Lung (tissue), 11 donors: ENCODE measurements at regions not wholly inside any gene's neighbourhood (a gene's known extent, or its start where the extent isn't known, plus 50 kb on each side); places are given as distances from the start of the nearest gene placed in this dataset.

Source experiments
- ATAC-seq: fragments of 200-7000 bp; cut with Tn5 transposase; one replicate; pipeline ENCODE4 v1.9.1; 2020; ENCODE audit warnings: moderate number of reproducible peaks; ENCODE audit not compliant: insufficient read depth, low FRiP score
- DNase-seq, 3 donors: peaks; one replicate each; pipeline ENCODE4 v3.0.0-alpha.2; 2013 to 2017
- H3K27ac ChIP-seq, 2 donors: one replicate each; pipeline ENCODE4 v1.5.1; 2013; ENCODE audit warnings: mild to moderate bottlenecking in 2 of 2, moderate library complexity in 2 of 2, control low read depth in 1 of 2, inconsistent platforms in 1 of 2, low read depth in 1 of 2, low read length in 1 of 2
- H3K27me3 ChIP-seq, 3 donors: one replicate each; pipeline ENCODE4 v1.5.1; 2013; ENCODE audit warnings: low read length in 2 of 3; ENCODE audit not compliant: control insufficient read depth in 3 of 3, insufficient read depth in 3 of 3
- H3K36me3 ChIP-seq, 4 donors: one replicate each; pipeline ENCODE4 v1.5.1; 2013; ENCODE audit warnings: low read length in 4 of 4, mild to moderate bottlenecking in 1 of 4, moderate library complexity in 1 of 4; ENCODE audit not compliant: control insufficient read depth in 4 of 4, insufficient read depth in 4 of 4
- H3K4me1 ChIP-seq, 5 donors: one replicate each; pipeline ENCODE4 v1.5.1; 2013; ENCODE audit warnings: low read length in 5 of 5, mild to moderate bottlenecking in 2 of 5, moderate library complexity in 1 of 5; ENCODE audit not compliant: control insufficient read depth in 5 of 5, insufficient read depth in 5 of 5
- H3K4me3 ChIP-seq: one replicate; pipeline ENCODE4 v1.5.1; 2013; ENCODE audit warnings: mild to moderate bottlenecking, control low read depth, moderate library complexity
- H3K9ac ChIP-seq, 2 donors: one replicate each; pipeline ENCODE4 v1.5.1; 2013; ENCODE audit warnings: low read length in 2 of 2, control low read depth in 1 of 2; ENCODE audit not compliant: insufficient read depth in 1 of 2
- H3K9me3 ChIP-seq, 4 donors: one replicate each; pipeline ENCODE4 v1.5.1; 2013; ENCODE audit warnings: low read length in 3 of 4, mild to moderate bottlenecking in 1 of 4, moderate library complexity in 1 of 4; ENCODE audit not compliant: control insufficient read depth in 4 of 4, insufficient read depth in 3 of 4
- WGBS, 2 donors: extraction: QIAGEN DNeasy Blood & Tissue Kit; methylation state at CpG; one replicate each; pipeline ENCODE4 v1.1.7; 2013; 5-methylcytosine and 5-hydroxymethylcytosine counted together
- TF ChIP-seq, protein P1 (sequence below): IDR thresholded peaks from 2 replicates; pipeline ENCODE4 v1.5.1; 2012; ENCODE audit warnings: mild to moderate bottlenecking; ENCODE audit errors: control extremely low read depth, extremely low read depth
- donor health status: control.
- donor health status: control.
- donor health status: Bipolar disorder and iron deficiency.
- donor health status: healthy.
- donor health status: DM: yes; HTN: yes; CAD: no.

DNA sequence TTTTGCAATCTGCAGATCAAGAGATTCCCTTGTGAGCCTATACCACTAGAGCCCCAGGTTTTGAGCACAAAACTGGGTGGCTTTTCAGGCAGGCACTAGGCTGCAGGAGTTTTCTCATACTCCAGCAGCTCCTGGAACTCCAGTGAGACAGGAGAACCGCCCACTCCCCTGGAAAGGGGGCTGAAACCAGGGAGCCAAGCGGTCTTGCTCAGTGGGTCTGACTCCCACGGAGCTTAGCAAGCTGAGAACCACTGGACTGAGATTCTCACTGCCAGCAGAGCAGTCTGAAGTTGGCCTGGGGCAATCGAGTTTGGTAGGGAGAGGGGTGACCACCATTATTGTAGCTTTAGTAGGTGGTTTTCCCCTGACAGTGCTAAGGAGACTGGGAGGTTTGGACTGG is 313.8 kb upstream of the TEX13C start:
- no peaks in the 10 kb centered on the region for H3K4me1 ChIP-seq
- H3K27me3 ChIP-seq = no peaks in the 10 kb centered on the region
- H3K9me3 ChIP-seq = peaks cover 0 to 2% (median 0%) of the 10 kb centered on the region in 4 donors
- H3K4me3 ChIP-seq = no peak overlapping the region
- ATAC-seq (no peak), DNase-seq (no peak)
- 43 to 57% methylated on average over 4 of the region's 4 CpGs for WGBS, 2 donors
- no peak overlapping the region for H3K27ac ChIP-seq
- TF ChIP-seq, protein P1, sequence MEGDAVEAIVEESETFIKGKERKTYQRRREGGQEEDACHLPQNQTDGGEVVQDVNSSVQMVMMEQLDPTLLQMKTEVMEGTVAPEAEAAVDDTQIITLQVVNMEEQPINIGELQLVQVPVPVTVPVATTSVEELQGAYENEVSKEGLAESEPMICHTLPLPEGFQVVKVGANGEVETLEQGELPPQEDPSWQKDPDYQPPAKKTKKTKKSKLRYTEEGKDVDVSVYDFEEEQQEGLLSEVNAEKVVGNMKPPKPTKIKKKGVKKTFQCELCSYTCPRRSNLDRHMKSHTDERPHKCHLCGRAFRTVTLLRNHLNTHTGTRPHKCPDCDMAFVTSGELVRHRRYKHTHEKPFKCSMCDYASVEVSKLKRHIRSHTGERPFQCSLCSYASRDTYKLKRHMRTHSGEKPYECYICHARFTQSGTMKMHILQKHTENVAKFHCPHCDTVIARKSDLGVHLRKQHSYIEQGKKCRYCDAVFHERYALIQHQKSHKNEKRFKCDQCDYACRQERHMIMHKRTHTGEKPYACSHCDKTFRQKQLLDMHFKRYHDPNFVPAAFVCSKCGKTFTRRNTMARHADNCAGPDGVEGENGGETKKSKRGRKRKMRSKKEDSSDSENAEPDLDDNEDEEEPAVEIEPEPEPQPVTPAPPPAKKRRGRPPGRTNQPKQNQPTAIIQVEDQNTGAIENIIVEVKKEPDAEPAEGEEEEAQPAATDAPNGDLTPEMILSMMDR = no peak
- H3K36me3 ChIP-seq = no peaks in the 10 kb centered on the region
- no peak overlapping the region for H3K9ac ChIP-seq

DNA sequence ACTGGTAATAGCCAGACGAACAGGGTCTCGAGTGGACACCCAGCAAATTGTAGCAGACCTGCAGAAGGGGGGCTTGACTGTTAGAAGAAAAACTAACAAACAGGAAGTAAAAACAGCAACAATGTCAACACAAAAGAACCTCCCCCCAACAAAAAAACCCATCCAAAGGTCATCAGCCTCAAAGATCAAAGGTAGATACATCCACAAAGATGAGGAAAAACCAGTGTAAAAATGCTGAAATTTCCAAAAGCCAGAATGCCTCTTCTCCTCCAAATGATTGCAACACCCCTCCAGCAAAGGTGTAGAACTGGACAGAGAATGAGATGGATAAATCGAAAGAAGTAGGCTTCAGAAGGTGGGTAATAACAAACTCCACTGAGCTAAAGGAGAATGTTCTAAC is 313.0 kb upstream of the TEX13C start:
- Histone ChIP-seq H3K4me1 (no peaks in the 10 kb centered on the region), H3K27ac (no peak overlapping the region), H3K27me3 (no peaks in the 10 kb centered on the region), H3K36me3 (no peaks in the 10 kb centered on the region), H3K4me3 (no peak overlapping the region), H3K9ac (no peak overlapping the region), H3K9me3 (peaks cover 0 to 2% (median 0%) of the 10 kb centered on the region in 4 donors)
- DNase-seq = no peak
- no peak for ATAC-seq
- TF ChIP-seq, protein P1 = no peak
- WGBS, 2 donors = 84 to 98% methylated on average over 3 of the region's 3 CpGs

DNA sequence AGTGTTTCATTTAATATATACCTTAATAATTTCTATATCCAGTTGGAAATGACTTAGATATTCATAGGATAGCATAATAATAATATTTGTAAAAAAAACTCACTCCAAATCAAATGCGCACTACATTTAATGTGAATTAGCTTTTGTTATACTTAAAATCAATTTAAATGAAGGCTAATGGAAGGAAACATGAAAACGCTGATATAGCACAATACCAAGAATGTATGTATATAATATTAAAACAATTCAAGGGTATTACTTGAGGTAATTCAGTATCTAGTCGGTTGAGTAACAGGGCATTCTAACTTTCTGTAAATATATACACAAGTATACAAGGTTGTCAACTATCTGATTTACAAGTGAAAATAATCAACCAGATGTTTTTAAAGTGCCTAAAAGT is 307.1 kb upstream of the TEX13C start:
- H3K4me1 ChIP-seq = no peaks in the 10 kb centered on the region
- no peak overlapping the region for H3K27ac ChIP-seq
- whole genome bisulfite sequencing, 2 donors = 81 to 96% methylated on average over 3 of the region's 3 CpGs

GRCh38 chrX:125029131-125029530 is 290.5 kb upstream of the TEX13C start:
- Histone ChIP-seq H3K9ac (no peak overlapping the region), H3K27ac (no peak overlapping the region), H3K4me3 (no peak overlapping the region), H3K4me1 (no peaks in the 10 kb centered on the region), H3K9me3 (no peaks in the 10 kb centered on the region), H3K36me3 (no peaks in the 10 kb centered on the region), H3K27me3 (no peaks in the 10 kb centered on the region)
- ATAC-seq (no peak), DNase-seq (no peak)
- TF ChIP-seq, protein P1 = no peak
- 65 to 86% methylated on average over 3 of the region's 3 CpGs for WGBS, 2 donors

More for the DNA sequence above, 307.1 kb upstream of the TEX13C start:
- no peak for ATAC-seq
- no peaks in the 10 kb centered on the region for H3K36me3 ChIP-seq
- no peaks in the 10 kb centered on the region for H3K27me3 ChIP-seq
- H3K9me3 ChIP-seq = no peaks in the 10 kb centered on the region
- DNase-seq = no peak
- no peak overlapping the region for H3K4me3 ChIP-seq
- TF ChIP-seq, protein P1 = no peak
- no peak overlapping the region for H3K9ac ChIP-seq
